GM23248 (cell line): ENCODE measurements at regions not wholly inside any gene's neighbourhood (a gene's known extent, or its start where the extent isn't known, plus 50 kb on each side); places are given as distances from the start of the nearest gene placed in this dataset.
A peak's percentile ranks its signal among the peaks of the same experiment; 100 is the strongest.

ENCODE experiments used
- DNase-seq: peaks from one replicate; pipeline ENCODE4 v3.0.0-alpha.2; 2015
- H2AFZ ChIP-seq: fragments of 200-600 bp; sonication (generic); 2 replicates; pipeline ENCODE4 v1.6.1; 2016; ENCODE audit warnings: antibody characterized with exemption
- H3F3A ChIP-seq: fragments of 200-600 bp; sonication (generic); 2 replicates; pipeline ENCODE4 v1.6.1; 2016; ENCODE audit warnings: mild to moderate bottlenecking, antibody characterized with exemption, mixed run types; ENCODE audit not compliant: insufficient read depth
- H3K27ac ChIP-seq: fragments of 200-600 bp; sonication (generic); 2 replicates; pipeline ENCODE4 v1.5.1; 2016; ENCODE audit warnings: mild to moderate bottlenecking
- H3K27me3 ChIP-seq: fragments of 200-600 bp; sonication (generic); replicated peaks from 2 replicates; pipeline ENCODE4 v1.6.1; 2016; ENCODE audit warnings: mild to moderate bottlenecking; ENCODE audit not compliant: insufficient read depth
- H3K36me3 ChIP-seq: fragments of 200-600 bp; sonication (generic); 2 replicates; pipeline ENCODE4 v1.6.1; 2016; ENCODE audit warnings: low read depth, mild to moderate bottlenecking
- H3K4me1 ChIP-seq: fragments of 200-600 bp; sonication (generic); 2 replicates; pipeline ENCODE4 v1.6.1; 2016; ENCODE audit warnings: mild to moderate bottlenecking; ENCODE audit not compliant: insufficient read depth
- H3K4me2 ChIP-seq: fragments of 200-600 bp; sonication (generic); one replicate; pipeline ENCODE4 v1.6.1; 2016; ENCODE audit warnings: mild to moderate bottlenecking; ENCODE audit not compliant: unreplicated experiment
- H3K4me3 ChIP-seq: fragments of 200-600 bp; sonication (generic); 2 replicates; pipeline ENCODE4 v1.5.1; 2016; ENCODE audit warnings: mild to moderate bottlenecking
- H3K79me2 ChIP-seq: fragments of 200-600 bp; sonication (generic); 2 replicates; pipeline ENCODE4 v1.6.1; 2016; ENCODE audit warnings: mild to moderate bottlenecking; ENCODE audit not compliant: insufficient read depth
- H3K9ac ChIP-seq: fragments of 200-600 bp; sonication (generic); 2 replicates; pipeline ENCODE4 v1.6.1; 2016; ENCODE audit warnings: mild to moderate bottlenecking
- H3K9me2 ChIP-seq: fragments of 200-600 bp; sonication (generic); 2 replicates; pipeline ENCODE4 v1.6.1; 2016; ENCODE audit warnings: mixed run types, mild to moderate bottlenecking, moderate library complexity; ENCODE audit not compliant: insufficient read depth
- H3K9me3 ChIP-seq: fragments of 200-600 bp; sonication (generic); one replicate; pipeline ENCODE4 v1.6.1; 2017; ENCODE audit warnings: low read depth
- H4K20me1 ChIP-seq: fragments of 200-600 bp; sonication (generic); 2 replicates; pipeline ENCODE4 v1.6.0; 2016; ENCODE audit not compliant: insufficient read depth
- EZH2 ChIP-seq: fragments of 200-600 bp; sonication (generic); IDR thresholded peaks from 2 replicates; pipeline ENCODE4 v1.6.1; 2018; ENCODE audit warnings: antibody characterized with exemption, mild to moderate bottlenecking; ENCODE audit not compliant: insufficient read depth, poor library complexity, severe bottlenecking
- EZH2phosphoT487 ChIP-seq: fragments of 200-600 bp; sonication (generic); IDR thresholded peaks from 2 replicates; pipeline ENCODE4 v1.6.1; 2018; ENCODE audit warnings: antibody characterized with exemption, moderate library complexity, mild to moderate bottlenecking, low read depth; ENCODE audit not compliant: insufficient read depth
- WGBS, 2 experiments: methylation state at CpG; one replicate each; pipeline ENCODE4 v1.1.6; 2015 to 2017; ENCODE audit warnings: low lambda C conversion rate in 2 of 2, low coverage in 1 of 2; ENCODE audit errors: missing lambda C conversion rate in 2 of 2; 5-methylcytosine and 5-hydroxymethylcytosine counted together
- in situ Hi-C: fragments of 300-500 bp; cut with MboI; formaldehyde crosslinking; loops from 2 replicates; pipeline ENCODE4 v1.15.0; 2020

GRCh38 chr9:108662091-108662875 lies 193.5 kb downstream of the ACTL7B start:
- peaks cover 38% of the 10 kb centered on the region for H3F3A ChIP-seq
- peak; percentile 44 for DNase-seq
- H3K9ac ChIP-seq, result no peak overlapping the region
- no peaks in the 10 kb centered on the region for H3K36me3 ChIP-seq
- no peak overlapping the region for H3K27ac ChIP-seq
- H3K9me3 ChIP-seq, result no peaks in the 10 kb centered on the region
- no peak overlapping the region for H3K4me3 ChIP-seq
- H4K20me1 ChIP-seq, result no peaks in the 10 kb centered on the region
- no peak overlapping the region for H2AFZ ChIP-seq
- H3K27me3 ChIP-seq, result no peaks in the 10 kb centered on the region
- H3K79me2 ChIP-seq, result no peaks in the 10 kb centered on the region
- H3K4me1 ChIP-seq, result peaks cover 40% of the 10 kb centered on the region
- in situ Hi-C loops, result loop anchor here (10.0 kb wide), 1 partner anchor 1187 kb away; no protein-coding TSS in a partner anchor
- no peaks in the 10 kb centered on the region for H3K9me2 ChIP-seq
- H3K4me2 ChIP-seq, result no peak overlapping the region
- 27 to 28% methylated on average over 6 of the region's 6 CpGs for WGBS, 2 experiments
- TF ChIP-seq EZH2 (no peak), EZH2phosphoT487 (no peak)

DNA sequence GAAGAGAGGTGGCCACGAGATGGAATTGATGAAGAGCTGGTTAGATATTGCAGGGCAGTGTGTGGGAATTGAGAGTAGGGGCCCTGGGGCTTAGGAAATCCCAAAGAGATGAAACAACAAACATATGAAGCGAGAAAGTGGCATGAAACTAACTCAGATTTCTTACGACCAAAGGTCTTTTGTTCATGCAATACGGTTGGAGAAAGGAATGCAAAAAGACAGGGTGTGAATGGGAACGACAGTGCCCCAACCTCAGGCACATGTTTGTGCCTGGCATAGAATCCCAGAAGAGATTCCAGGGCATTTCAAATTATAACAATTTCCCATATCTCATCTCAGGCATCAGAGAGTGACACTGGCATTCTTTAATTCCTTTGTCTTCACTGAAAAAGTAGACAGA lies 199.2 kb downstream of the ACTL7B start:
- no peak overlapping the region for H3K4me3 ChIP-seq
- in situ Hi-C loops, result no loop called here
- H3K9me2 ChIP-seq, result no peaks in the 10 kb centered on the region
- H3K27ac ChIP-seq, result no peak overlapping the region
- no peak overlapping the region for H2AFZ ChIP-seq
- no peak overlapping the region for H3K4me2 ChIP-seq
- TF ChIP-seq EZH2 (no peak), EZH2phosphoT487 (no peak)
- H3K27me3 ChIP-seq, result peaks cover 6% of the 10 kb centered on the region; the same call in 1 of the 2 replicates
- H3F3A ChIP-seq, result no peaks in the 10 kb centered on the region
- no peaks in the 10 kb centered on the region for H3K36me3 ChIP-seq
- DNase-seq, result no peak
- H4K20me1 ChIP-seq, result no peaks in the 10 kb centered on the region
- WGBS, 2 experiments, result 55 to 65% methylated on average over 5 of the region's 5 CpGs
- no peaks in the 10 kb centered on the region for H3K9me3 ChIP-seq
- H3K79me2 ChIP-seq, result no peaks in the 10 kb centered on the region
- no peak overlapping the region for H3K9ac ChIP-seq
- H3K4me1 ChIP-seq, result no peaks in the 10 kb centered on the region

- H3K79me2 ChIP-seq, result no peaks in the 10 kb centered on the region
- no peaks in the 10 kb centered on the region for H3K4me1 ChIP-seq
- in situ Hi-C loops, result no loop called here
- no peak overlapping the region for H3K4me2 ChIP-seq
- H3K27me3 ChIP-seq, result peaks cover 6% of the 10 kb centered on the region; the same call in 1 of the 2 replicates
- no peaks in the 10 kb centered on the region for H3K9me3 ChIP-seq
- H3K9me2 ChIP-seq, result no peaks in the 10 kb centered on the region
- TF ChIP-seq EZH2 (no peak), EZH2phosphoT487 (no peak)
- no peaks in the 10 kb centered on the region for H4K20me1 ChIP-seq
- WGBS, 2 experiments, result 32 to 46% methylated on average over 7 of the region's 7 CpGs
- no peak overlapping the region for H3K4me3 ChIP-seq
- no peak for DNase-seq
- H3F3A ChIP-seq, result no peaks in the 10 kb centered on the region
- no peak overlapping the region for H3K9ac ChIP-seq
- H3K36me3 ChIP-seq, result no peaks in the 10 kb centered on the region
- H3K27ac ChIP-seq, result no peak overlapping the region
- H2AFZ ChIP-seq, result no peak overlapping the region
Measured at GRCh38 chr9:108655818-108656217, 200.0 kb downstream of the ACTL7B start.

GRCh38 chr9:108654566-108654965 lies 201.2 kb downstream of the ACTL7B start:
- Histone ChIP-seq H3K9ac (no peak overlapping the region), H4K20me1 (no peaks in the 10 kb centered on the region), H3K27ac (no peak overlapping the region), H3K79me2 (no peaks in the 10 kb centered on the region), H3K9me2 (no peaks in the 10 kb centered on the region), H3K4me2 (no peak overlapping the region), H3F3A (no peaks in the 10 kb centered on the region), H2AFZ (no peak overlapping the region), H3K36me3 (no peaks in the 10 kb centered on the region), H3K4me1 (no peaks in the 10 kb centered on the region), H3K27me3 (peaks cover 6% of the 10 kb centered on the region; the same call in 1 of the 2 replicates), H3K4me3 (no peak overlapping the region), H3K9me3 (no peaks in the 10 kb centered on the region)
- DNase-seq, result peak; percentile 32
- in situ Hi-C loops, result no loop called here
- no peak for TF ChIP-seq EZH2phosphoT487
- TF ChIP-seq EZH2, result no peak
- 83 to 92% methylated on average over 2 of the region's 2 CpGs for WGBS, 2 experiments
